GM23338 (cell line): ENCODE measurements at regions not wholly inside any gene's neighbourhood (a gene's known extent, or its start where the extent isn't known, plus 50 kb on each side); places are given as distances from the start of the nearest gene placed in this dataset.

Source experiments
- CREB1 ChIP-seq: fragments of 250-450 bp; sonication (Bioruptor Pico); IDR thresholded peaks from 2 replicates; pipeline ENCODE4 v1.5.0; 2020; ENCODE audit warnings: low read depth, mild to moderate bottlenecking, moderate library complexity
- EZH2 ChIP-seq: fragments of 200-600 bp; sonication (generic); IDR thresholded peaks from one replicate; pipeline ENCODE4 v1.8.0; 2017; ENCODE audit warnings: antibody characterized with exemption, mild to moderate bottlenecking, low read depth; ENCODE audit not compliant: unreplicated experiment
- EZH2phosphoT487 ChIP-seq: fragments of 200-600 bp; sonication (generic); IDR thresholded peaks from one replicate; pipeline ENCODE4 v1.8.1; 2018; ENCODE audit warnings: antibody characterized with exemption; ENCODE audit not compliant: unreplicated experiment
- JUNB ChIP-seq: IDR thresholded peaks from one replicate; pipeline ENCODE4 v1.6.1; 2016; ENCODE audit warnings: antibody characterized with exemption; ENCODE audit not compliant: unreplicated experiment
- NANOG ChIP-seq: IDR thresholded peaks from 2 replicates; pipeline ENCODE4 v1.6.1; 2016; ENCODE audit warnings: antibody characterized with exemption, borderline replicate concordance
- POLR2AphosphoS5 ChIP-seq: IDR thresholded peaks from 2 replicates; pipeline ENCODE4 v1.6.1; 2016; ENCODE audit warnings: antibody characterized with exemption, low read depth
- STAT1 ChIP-seq: IDR thresholded peaks from one replicate; pipeline ENCODE4 v1.6.1; 2016; ENCODE audit warnings: antibody characterized with exemption; ENCODE audit not compliant: unreplicated experiment
- ZNF114 ChIP-seq: fragments of 250-450 bp; sonication (Bioruptor Pico); IDR thresholded peaks from 2 replicates; pipeline ENCODE4 v1.5.0; 2020; ENCODE audit warnings: mild to moderate bottlenecking, moderate library complexity
- TF ChIP-seq, protein P1 (sequence below), 2 experiments: fragments of 200-600 bp in 1 of 2; sonication (generic) in 1 of 2; conservative IDR thresholded peaks; 2 replicates each; pipeline versions ENCODE4 v1.5.1 to v1.6.1; 2016 to 2017; ENCODE audit warnings: antibody characterized with exemption in 2 of 2, low read depth in 2 of 2, mild to moderate bottlenecking in 2 of 2, moderate library complexity in 1 of 2
- TF ChIP-seq, protein P2 (sequence below): IDR thresholded peaks from one replicate; pipeline ENCODE4 v1.6.1; 2018; ENCODE audit warnings: antibody characterized with exemption; ENCODE audit not compliant: unreplicated experiment
- TF ChIP-seq, protein P3 (sequence below): IDR thresholded peaks from 2 replicates; pipeline ENCODE4 v1.6.1; 2016; ENCODE audit warnings: antibody characterized with exemption

DNA sequence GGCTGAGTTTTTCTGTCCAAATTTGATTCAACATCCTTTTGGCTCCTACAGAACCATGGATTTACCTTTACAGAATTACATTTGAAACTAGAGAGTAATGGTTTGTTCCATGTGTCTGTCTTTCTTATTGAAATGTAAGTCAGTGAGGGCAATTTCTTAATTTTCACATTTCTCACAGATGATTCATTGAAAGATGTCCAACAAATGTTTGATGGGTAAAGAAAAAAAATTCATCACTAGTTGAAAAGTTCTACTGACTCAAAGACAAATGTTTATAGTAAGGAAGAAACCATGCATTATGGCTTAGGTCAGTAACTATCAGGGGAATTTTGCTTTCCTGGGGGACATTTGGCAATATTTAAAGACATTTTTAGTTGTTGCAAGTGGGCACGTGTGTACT lies 131.6 kb upstream of the TRPM3 start:
- TF ChIP-seq, protein P1, sequence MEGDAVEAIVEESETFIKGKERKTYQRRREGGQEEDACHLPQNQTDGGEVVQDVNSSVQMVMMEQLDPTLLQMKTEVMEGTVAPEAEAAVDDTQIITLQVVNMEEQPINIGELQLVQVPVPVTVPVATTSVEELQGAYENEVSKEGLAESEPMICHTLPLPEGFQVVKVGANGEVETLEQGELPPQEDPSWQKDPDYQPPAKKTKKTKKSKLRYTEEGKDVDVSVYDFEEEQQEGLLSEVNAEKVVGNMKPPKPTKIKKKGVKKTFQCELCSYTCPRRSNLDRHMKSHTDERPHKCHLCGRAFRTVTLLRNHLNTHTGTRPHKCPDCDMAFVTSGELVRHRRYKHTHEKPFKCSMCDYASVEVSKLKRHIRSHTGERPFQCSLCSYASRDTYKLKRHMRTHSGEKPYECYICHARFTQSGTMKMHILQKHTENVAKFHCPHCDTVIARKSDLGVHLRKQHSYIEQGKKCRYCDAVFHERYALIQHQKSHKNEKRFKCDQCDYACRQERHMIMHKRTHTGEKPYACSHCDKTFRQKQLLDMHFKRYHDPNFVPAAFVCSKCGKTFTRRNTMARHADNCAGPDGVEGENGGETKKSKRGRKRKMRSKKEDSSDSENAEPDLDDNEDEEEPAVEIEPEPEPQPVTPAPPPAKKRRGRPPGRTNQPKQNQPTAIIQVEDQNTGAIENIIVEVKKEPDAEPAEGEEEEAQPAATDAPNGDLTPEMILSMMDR (conservative IDR thresholded peaks at IDR 0.05; ENCODE audit: low read depth in 2 of 2): no peak
- TF ChIP-seq POLR2AphosphoS5 (no peak), ZNF114 (CRISPR knock-in tag) (no peak), NANOG (no peak), CREB1 (CRISPR knock-in tag) (no peak), EZH2phosphoT487 (no peak), EZH2 (no peak), JUNB (no peak), STAT1 (no peak)
- TF ChIP-seq, protein P2, sequence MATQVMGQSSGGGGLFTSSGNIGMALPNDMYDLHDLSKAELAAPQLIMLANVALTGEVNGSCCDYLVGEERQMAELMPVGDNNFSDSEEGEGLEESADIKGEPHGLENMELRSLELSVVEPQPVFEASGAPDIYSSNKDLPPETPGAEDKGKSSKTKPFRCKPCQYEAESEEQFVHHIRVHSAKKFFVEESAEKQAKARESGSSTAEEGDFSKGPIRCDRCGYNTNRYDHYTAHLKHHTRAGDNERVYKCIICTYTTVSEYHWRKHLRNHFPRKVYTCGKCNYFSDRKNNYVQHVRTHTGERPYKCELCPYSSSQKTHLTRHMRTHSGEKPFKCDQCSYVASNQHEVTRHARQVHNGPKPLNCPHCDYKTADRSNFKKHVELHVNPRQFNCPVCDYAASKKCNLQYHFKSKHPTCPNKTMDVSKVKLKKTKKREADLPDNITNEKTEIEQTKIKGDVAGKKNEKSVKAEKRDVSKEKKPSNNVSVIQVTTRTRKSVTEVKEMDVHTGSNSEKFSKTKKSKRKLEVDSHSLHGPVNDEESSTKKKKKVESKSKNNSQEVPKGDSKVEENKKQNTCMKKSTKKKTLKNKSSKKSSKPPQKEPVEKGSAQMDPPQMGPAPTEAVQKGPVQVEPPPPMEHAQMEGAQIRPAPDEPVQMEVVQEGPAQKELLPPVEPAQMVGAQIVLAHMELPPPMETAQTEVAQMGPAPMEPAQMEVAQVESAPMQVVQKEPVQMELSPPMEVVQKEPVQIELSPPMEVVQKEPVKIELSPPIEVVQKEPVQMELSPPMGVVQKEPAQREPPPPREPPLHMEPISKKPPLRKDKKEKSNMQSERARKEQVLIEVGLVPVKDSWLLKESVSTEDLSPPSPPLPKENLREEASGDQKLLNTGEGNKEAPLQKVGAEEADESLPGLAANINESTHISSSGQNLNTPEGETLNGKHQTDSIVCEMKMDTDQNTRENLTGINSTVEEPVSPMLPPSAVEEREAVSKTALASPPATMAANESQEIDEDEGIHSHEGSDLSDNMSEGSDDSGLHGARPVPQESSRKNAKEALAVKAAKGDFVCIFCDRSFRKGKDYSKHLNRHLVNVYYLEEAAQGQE: no peak
- TF ChIP-seq, protein P3, sequence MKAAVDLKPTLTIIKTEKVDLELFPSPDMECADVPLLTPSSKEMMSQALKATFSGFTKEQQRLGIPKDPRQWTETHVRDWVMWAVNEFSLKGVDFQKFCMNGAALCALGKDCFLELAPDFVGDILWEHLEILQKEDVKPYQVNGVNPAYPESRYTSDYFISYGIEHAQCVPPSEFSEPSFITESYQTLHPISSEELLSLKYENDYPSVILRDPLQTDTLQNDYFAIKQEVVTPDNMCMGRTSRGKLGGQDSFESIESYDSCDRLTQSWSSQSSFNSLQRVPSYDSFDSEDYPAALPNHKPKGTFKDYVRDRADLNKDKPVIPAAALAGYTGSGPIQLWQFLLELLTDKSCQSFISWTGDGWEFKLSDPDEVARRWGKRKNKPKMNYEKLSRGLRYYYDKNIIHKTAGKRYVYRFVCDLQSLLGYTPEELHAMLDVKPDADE: no peak
